NT2/D1 (cell line): ENCODE measurements at regions not wholly inside any gene's neighbourhood (a gene's known extent, or its start where the extent isn't known, plus 50 kb on each side); places are given as distances from the start of the nearest gene placed in this dataset.

ENCODE experiments used
- SUZ12 ChIP-seq: IDR thresholded peaks from 2 replicates; pipeline ENCODE4 v1.6.1; 2011; ENCODE audit not compliant: insufficient read length, insufficient read depth; ENCODE audit errors: extremely low read depth
- ZNF274 ChIP-seq: IDR thresholded peaks from 2 replicates; pipeline ENCODE4 v1.6.1; 2011; ENCODE audit warnings: mild to moderate bottlenecking, low read depth, low read length

DNA sequence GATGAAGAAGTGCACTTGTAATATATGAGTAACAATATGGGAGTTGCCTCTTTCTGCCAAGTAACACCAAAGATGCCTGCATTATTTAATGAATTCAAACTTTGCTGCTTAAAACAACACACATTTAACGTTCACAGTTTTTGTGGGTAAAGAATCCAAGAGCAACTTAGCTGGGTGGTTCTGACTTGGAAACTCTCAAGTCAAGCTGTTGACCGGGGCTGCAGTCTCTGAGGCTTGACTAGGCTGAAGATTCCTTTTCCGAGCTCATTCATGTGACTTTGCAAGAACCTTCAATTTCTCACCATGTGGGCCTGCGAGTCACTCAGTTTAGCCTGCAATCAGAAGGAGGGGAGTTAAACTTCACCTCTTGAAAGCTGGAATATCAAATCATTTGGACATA, 53.0 kb upstream of the TRPC7 start:
- TF ChIP-seq SUZ12 (no peak), ZNF274 (no peak)
